Vagina (tissue), 2 donors: ENCODE measurements at regions not wholly inside any gene's neighbourhood (a gene's known extent, or its start where the extent isn't known, plus 50 kb on each side); places are given as distances from the start of the nearest gene placed in this dataset.

Experiments
- DNase-seq, 2 donors: peaks; one replicate each; pipeline ENCODE4 v3.0.0-alpha.2; 2017; ENCODE audit errors: extremely low spot score in 2 of 2
- H3K27ac ChIP-seq: fragments of 200-600 bp; sonication (generic); one replicate; pipeline ENCODE4 v1.5.1; 2019
- H3K27me3 ChIP-seq: fragments of 200-600 bp; sonication (generic); one replicate; pipeline ENCODE4 v1.5.1; 2019
- H3K36me3 ChIP-seq, 2 donors: fragments of 200-600 bp; sonication (generic); one replicate each; pipeline ENCODE4 v1.5.1; 2017 to 2019
- H3K4me1 ChIP-seq: fragments of 200-600 bp; sonication (generic); one replicate; pipeline ENCODE4 v1.5.1; 2019
- H3K4me3 ChIP-seq, 2 donors: fragments of 200-600 bp; sonication (generic); 1 replicate in 1 of 2; 2 replicates in 1 of 2; pipeline ENCODE4 v1.5.1; 2016 to 2019
- H3K9me3 ChIP-seq: fragments of 200-600 bp; sonication (generic); one replicate; pipeline ENCODE4 v1.5.1; 2019
- CTCF ChIP-seq, 3 experiments: fragments of 450-650 bp in 2 of 3; fragments of 200-600 bp in 1 of 3; sonication (generic) in 1 of 3; IDR thresholded peaks; one replicate each; pipeline ENCODE4 v1.5.1; 2017 to 2019; ENCODE audit warnings: antibody characterized with exemption in 3 of 3, mild to moderate bottlenecking in 2 of 3, moderate library complexity in 2 of 3
- POLR2A ChIP-seq, 2 donors: fragments of 450-650 bp; IDR thresholded peaks; one replicate each; pipeline ENCODE4 v1.6.1; 2017; ENCODE audit warnings: antibody characterized with exemption in 2 of 2, mild to moderate bottlenecking in 2 of 2, moderate library complexity in 2 of 2
- POLR2AphosphoS5 ChIP-seq, 2 donors: sonication (generic); formaldehyde crosslinking; IDR thresholded peaks; one replicate each; pipeline ENCODE4 v1.9.0; 2017; ENCODE audit warnings: antibody characterized with exemption in 2 of 2, mild to moderate bottlenecking in 2 of 2, low read depth in 1 of 2; ENCODE audit not compliant: insufficient read depth in 1 of 2
- intact Hi-C: fragments of 100-400 bp; cut with DNase I; formaldehyde crosslinking; loops from one replicate; pipeline ENCODE4 v1.15.1; 2023

- H3K4me1 ChIP-seq = peaks cover 35% of the 10 kb centered on the region
- no peak for TF ChIP-seq CTCF (IDR thresholded peaks at IDR 0.05)
- H3K4me3 ChIP-seq = no peak overlapping the region
- H3K9me3 ChIP-seq = no peaks in the 10 kb centered on the region
- no peaks in the 10 kb centered on the region for H3K27me3 ChIP-seq
- peak; percentile 25 to 70 for DNase-seq
- intact Hi-C loops = no loop called here
- no peak overlapping the region for H3K27ac ChIP-seq
- no peaks in the 10 kb centered on the region for H3K36me3 ChIP-seq
Measured at GRCh38 chr6:1096967-1097765, 214.7 kb upstream of the FOXQ1 start.

GRCh38 chr6:1094306-1094705, 217.6 kb upstream of the FOXQ1 start:
- no peaks in the 10 kb centered on the region for H3K27me3 ChIP-seq
- peaks cover 24% of the 10 kb centered on the region for H3K4me1 ChIP-seq
- DNase-seq = peak in 1 of 2 donors; percentile 0
- no peaks in the 10 kb centered on the region for H3K36me3 ChIP-seq
- no peak overlapping the region for H3K4me3 ChIP-seq
- no peaks in the 10 kb centered on the region for H3K9me3 ChIP-seq
- H3K27ac ChIP-seq = peak overlapping the region; percentile 43
- TF ChIP-seq CTCF (IDR thresholded peaks at IDR 0.05) = no peak
- TF ChIP-seq POLR2AphosphoS5 (IDR thresholded peaks at IDR 0.05; ENCODE audit: insufficient read depth in 1 of 2, low read depth in 1 of 2) = peak in 1 of 2 donors; percentile 76
- intact Hi-C loops = no loop called here

- Histone ChIP-seq H3K4me1 (peaks cover 31% of the 10 kb centered on the region), H3K27ac (no peak overlapping the region), H3K36me3 (no peaks in the 10 kb centered on the region), H3K27me3 (no peaks in the 10 kb centered on the region), H3K4me3 (no peak overlapping the region), H3K9me3 (no peaks in the 10 kb centered on the region)
- intact Hi-C loops = no loop called here
- no peak for DNase-seq
- TF ChIP-seq POLR2A (IDR thresholded peaks at IDR 0.05) (no peak), CTCF (IDR thresholded peaks at IDR 0.05) (no peak), POLR2AphosphoS5 (IDR thresholded peaks at IDR 0.05; ENCODE audit: insufficient read depth in 1 of 2, low read depth in 1 of 2) (no peak)
Measured at GRCh38 chr6:1091900-1092299, 220.0 kb upstream of the FOXQ1 start.

- Histone ChIP-seq H3K4me1 (peaks cover 26% of the 10 kb centered on the region), H3K27ac (no peak overlapping the region), H3K9me3 (no peaks in the 10 kb centered on the region), H3K27me3 (no peaks in the 10 kb centered on the region), H3K4me3 (no peak overlapping the region), H3K36me3 (no peaks in the 10 kb centered on the region)
- intact Hi-C loops = no loop called here
- TF ChIP-seq POLR2A (IDR thresholded peaks at IDR 0.05) = no peak
- DNase-seq = no peak
Measured at GRCh38 chr6:1089859-1090258, 222.0 kb upstream of the FOXQ1 start.

GRCh38 chr6:1088492-1089001, 223.4 kb upstream of the FOXQ1 start:
- intact Hi-C loops = no loop called here
- Histone ChIP-seq H3K27me3 (no peaks in the 10 kb centered on the region), H3K27ac (no peak overlapping the region), H3K4me3 (no peak overlapping the region), H3K9me3 (no peaks in the 10 kb centered on the region), H3K36me3 (no peaks in the 10 kb centered on the region), H3K4me1 (peaks cover 13% of the 10 kb centered on the region)
- no peak for TF ChIP-seq CTCF (IDR thresholded peaks at IDR 0.05)
- peak in 1 of 2 donors; percentile 53 for TF ChIP-seq POLR2AphosphoS5 (IDR thresholded peaks at IDR 0.05; ENCODE audit: insufficient read depth in 1 of 2, low read depth in 1 of 2)
- DNase-seq = no peak
